ENCODE measurements at regions not wholly inside any gene's neighbourhood (a gene's known extent, or its start where the extent isn't known, plus 50 kb on each side); places are given as distances from the start of the nearest gene placed in this dataset.

DNA sequence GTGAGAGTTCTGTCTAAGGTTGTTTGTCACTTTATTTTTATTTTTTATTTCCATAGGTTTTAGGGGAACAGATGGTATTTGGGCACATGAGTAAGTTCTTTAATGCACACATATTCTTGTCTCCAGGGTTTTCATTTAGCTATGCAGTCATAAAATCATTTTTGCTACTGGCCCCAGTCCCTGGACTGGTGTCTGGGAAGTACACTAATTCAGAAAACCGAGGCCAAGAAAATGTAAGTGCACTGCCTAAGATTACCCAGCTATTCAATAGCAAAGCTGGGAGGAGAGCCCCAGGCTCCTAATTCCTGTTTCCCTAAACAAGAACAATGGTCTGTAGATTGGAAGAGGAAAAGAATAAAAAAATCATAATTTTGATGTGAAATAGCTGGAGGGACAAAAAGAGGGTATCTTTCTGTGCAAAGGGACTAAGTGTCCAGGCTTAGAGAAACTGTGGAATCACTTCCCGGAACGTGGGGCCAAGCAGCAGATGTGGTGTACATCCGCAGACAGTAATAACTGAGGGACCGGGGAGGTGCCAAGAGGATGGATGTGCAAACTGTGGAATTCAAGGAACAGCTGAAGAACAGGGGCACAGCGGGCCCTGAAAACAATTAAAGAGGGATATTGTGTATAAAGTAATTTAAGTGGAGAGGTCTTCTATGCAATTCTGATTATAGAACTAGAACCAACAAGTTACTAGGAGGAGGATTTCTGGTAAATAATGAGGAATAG is 236.3 kb downstream of the ACKR3 start:
- H3K9me3 ChIP-seq = no peaks in the 10 kb centered on the region
- ATAC-seq = no peak

DNA sequence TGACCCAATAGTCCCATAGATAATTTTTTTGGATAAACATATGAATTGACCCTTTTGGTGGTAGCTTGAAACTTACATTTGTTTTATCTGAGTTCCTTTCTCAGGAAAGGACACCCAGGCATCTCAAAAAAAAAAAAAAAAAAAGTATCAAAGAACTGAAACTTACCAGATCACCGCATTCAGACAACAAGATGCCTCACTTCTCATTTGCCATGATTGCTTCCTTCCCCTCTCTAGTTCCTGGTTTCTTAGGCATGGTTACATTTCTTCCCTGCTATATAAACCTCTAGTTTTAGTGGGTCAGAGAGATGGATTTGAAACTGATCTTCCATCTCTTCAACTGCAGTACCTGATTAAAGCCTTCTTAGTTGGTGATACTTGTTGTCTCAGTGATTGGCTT is 240.1 kb downstream of the ACKR3 start:
- Histone ChIP-seq H3K27me3 (ENCODE audit: insufficient read depth in 3 of 3, low read length in 2 of 3) (no peaks in the 10 kb centered on the region), H3K36me3 (ENCODE audit: insufficient read depth in 1 of 2, low read depth in 1 of 2) (no peaks in the 10 kb centered on the region), H3K4me1 (no peaks in the 10 kb centered on the region), H3K4me3 (no peak overlapping the region), H3K9me3 (no peaks in the 10 kb centered on the region), H3K27ac (no peak overlapping the region)
- ATAC-seq = no peak
- no peak for DNase-seq
- TF ChIP-seq, protein P1, sequence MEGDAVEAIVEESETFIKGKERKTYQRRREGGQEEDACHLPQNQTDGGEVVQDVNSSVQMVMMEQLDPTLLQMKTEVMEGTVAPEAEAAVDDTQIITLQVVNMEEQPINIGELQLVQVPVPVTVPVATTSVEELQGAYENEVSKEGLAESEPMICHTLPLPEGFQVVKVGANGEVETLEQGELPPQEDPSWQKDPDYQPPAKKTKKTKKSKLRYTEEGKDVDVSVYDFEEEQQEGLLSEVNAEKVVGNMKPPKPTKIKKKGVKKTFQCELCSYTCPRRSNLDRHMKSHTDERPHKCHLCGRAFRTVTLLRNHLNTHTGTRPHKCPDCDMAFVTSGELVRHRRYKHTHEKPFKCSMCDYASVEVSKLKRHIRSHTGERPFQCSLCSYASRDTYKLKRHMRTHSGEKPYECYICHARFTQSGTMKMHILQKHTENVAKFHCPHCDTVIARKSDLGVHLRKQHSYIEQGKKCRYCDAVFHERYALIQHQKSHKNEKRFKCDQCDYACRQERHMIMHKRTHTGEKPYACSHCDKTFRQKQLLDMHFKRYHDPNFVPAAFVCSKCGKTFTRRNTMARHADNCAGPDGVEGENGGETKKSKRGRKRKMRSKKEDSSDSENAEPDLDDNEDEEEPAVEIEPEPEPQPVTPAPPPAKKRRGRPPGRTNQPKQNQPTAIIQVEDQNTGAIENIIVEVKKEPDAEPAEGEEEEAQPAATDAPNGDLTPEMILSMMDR (IDR thresholded peaks at IDR 0.05) = no peak
- WGBS, 3 donors = 91 to 96% (median 96%) methylated on average over 1 of the region's 1 CpG
- intact Hi-C loops (cut with DNase I) = no loop called here

More for the DNA sequence above, 236.3 kb downstream of the ACKR3 start:
- TF ChIP-seq, protein P1 (IDR thresholded peaks at IDR 0.05) = no peak
- intact Hi-C loops (cut with DNase I) = no loop called here
- no peak overlapping the region for H3K4me3 ChIP-seq
- no peaks in the 10 kb centered on the region for H3K4me1 ChIP-seq
- WGBS, 3 donors = 37 to 54% (median 42%) methylated on average over 6 of the region's 6 CpGs
- DNase-seq = no peak
- H3K36me3 ChIP-seq (ENCODE audit: insufficient read depth in 1 of 2, low read depth in 1 of 2) = no peaks in the 10 kb centered on the region
- H3K27ac ChIP-seq = no peak overlapping the region
- H3K27me3 ChIP-seq (ENCODE audit: insufficient read depth in 3 of 3, low read length in 2 of 3) = no peaks in the 10 kb centered on the region

- H3K27ac ChIP-seq = no peak overlapping the region
- no peaks in the 10 kb centered on the region for H3K9me3 ChIP-seq
- no peak for DNase-seq
- H3K4me3 ChIP-seq = no peak overlapping the region
- no peaks in the 10 kb centered on the region for H3K27me3 ChIP-seq (ENCODE audit: insufficient read depth in 3 of 3, low read length in 2 of 3)
- no peaks in the 10 kb centered on the region for H3K36me3 ChIP-seq (ENCODE audit: insufficient read depth in 1 of 2, low read depth in 1 of 2)
- whole genome bisulfite sequencing, 3 donors = 87 to 93% (median 91%) methylated on average over 4 of the region's 4 CpGs
- intact Hi-C loops (cut with DNase I) = no loop called here
- TF ChIP-seq, protein P1 (IDR thresholded peaks at IDR 0.05) = no peak
- ATAC-seq = no peak
- no peaks in the 10 kb centered on the region for H3K4me1 ChIP-seq
These were observed 241.5 kb downstream of the ACKR3 start for GRCh38 chr2:236811062-236811656.

DNA sequence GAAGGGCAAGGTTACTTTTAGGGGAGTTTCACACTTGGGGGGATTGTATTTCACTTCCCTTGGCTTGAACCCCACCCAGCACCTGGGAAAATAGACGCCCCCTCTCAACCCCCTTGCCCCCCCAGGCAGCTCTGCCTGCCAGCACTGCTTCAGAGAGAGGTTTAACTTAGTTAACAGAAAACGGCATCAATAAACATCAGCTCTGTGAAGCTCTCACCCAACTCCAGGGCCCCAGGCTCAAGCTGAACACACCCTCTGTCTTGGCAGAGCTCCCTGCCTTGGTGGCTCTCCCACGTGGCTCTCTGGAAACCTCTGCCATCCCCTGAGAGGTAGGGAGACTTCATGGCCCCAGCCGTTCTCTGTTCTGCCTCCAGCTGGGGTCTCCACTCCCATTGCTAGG is 244.1 kb downstream of the ACKR3 start:
- no peaks in the 10 kb centered on the region for H3K9me3 ChIP-seq
- no peak for ATAC-seq
- H3K4me3 ChIP-seq = no peak overlapping the region
- intact Hi-C loops (cut with DNase I) = no loop called here
- 51 to 57% (median 55%) methylated on average over 4 of the region's 4 CpGs for WGBS, 3 donors
- H3K36me3 ChIP-seq (ENCODE audit: insufficient read depth in 1 of 2, low read depth in 1 of 2) = no peaks in the 10 kb centered on the region
- no peak overlapping the region for H3K27ac ChIP-seq
- TF ChIP-seq, protein P1 (IDR thresholded peaks at IDR 0.05) = no peak
- H3K4me1 ChIP-seq = no peaks in the 10 kb centered on the region
- H3K27me3 ChIP-seq (ENCODE audit: insufficient read depth in 3 of 3, low read length in 2 of 3) = no peaks in the 10 kb centered on the region
- DNase-seq = no peak

Data from psoas muscle (tissue), 7 donors.